Stimulated activated CD8-positive, alpha-beta memory T cell treated with anti-CD3 and anti-CD28 coated beads, Interleukin-4, amount 100 ng/mL, for 24 hours (primary cell): ENCODE measurements at regions not wholly inside any gene's neighbourhood (a gene's known extent, or its start where the extent isn't known, plus 50 kb on each side); places are given as distances from the start of the nearest gene placed in this dataset.
"Not testable (repeated sequence)": the region's sequence is repeated elsewhere in the genome, so short reads cannot be mapped to it uniquely, and the experiment has no call there.

Experiments used
- DNase-seq: peaks from one replicate; pipeline ENCODE4 v3.0.0-alpha.2; 2020; ENCODE audit warnings: low read depth

DNA sequence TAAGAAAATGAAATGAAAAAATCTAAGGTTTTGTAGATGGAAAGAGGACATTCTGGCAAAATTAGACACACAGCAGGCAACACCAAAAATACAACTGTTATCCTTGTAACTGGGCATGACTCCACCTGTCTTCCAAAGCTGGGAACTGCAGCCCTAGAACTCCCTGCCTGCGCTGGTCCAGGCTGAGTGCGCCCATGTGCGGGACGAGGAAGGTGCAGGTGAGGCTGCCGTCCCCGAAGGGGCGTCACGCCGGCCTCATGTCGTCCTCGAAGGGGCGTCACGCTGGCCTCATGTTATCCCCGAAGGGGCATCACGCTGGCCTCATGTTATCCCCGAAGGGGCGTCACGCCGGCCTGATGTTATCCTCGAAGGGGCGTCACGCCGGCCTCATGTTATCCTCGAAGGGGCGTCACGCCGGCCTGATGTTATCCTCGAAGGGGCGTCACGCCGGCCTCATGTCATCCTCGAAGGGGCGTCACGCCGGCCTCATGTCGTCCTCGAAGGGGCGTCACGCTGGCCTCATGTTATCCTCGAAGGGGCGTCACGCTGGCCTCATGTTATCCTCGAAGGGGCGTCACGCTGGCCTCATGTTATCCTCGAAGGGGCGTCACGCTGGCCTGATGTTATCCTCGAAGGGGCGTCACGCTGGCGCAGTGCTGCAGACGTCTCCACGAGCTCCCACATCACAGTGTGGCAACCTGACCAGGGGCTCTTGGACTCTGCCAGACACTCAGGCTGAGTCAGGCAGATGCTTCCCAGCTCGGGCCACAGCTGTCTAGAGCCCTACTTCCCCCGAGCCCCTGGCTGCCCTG is 100.3 kb upstream of the SALL3 start:
- not testable (repeated sequence) for DNase-seq

DNA sequence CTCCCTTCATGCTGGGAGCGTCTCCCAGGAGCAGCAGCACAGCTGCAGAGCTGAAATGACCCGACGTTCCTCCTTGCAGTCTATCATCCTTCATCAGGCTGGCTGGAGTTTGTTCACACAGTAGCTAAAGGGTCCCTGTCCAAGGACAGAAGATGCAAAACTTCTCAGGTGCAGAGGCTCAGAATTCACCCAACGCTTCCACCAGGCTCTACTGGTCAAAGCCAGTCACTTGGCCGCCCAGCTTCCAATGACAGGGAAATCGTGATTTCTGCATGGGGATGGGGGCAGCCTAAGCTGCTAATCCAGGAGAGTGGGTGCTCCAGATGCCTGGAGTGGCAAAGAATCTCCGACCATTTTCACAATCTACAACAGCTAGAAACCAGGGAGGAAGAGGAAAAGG is 97.0 kb upstream of the SALL3 start:
- no peak for DNase-seq

DNA sequence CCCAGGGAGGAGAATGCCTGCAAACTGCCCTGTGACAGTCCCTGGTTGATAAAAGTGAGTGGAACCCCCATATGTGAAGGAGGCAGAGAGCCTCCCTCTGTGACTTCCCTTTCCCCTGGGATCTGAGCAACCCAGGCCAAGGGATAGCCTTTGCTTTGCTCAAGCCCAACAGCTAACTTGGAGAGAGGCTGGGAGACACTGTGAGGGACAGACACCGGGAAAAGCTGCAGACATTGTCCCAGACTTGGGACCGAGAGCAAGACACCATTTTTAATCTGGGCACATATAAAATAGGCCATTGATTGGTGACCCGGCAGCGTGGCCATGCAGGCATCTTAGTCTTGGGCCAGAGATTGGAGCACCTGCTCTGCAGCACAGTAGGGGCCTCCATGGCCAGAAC is 96.1 kb upstream of the SALL3 start:
- DNase-seq: no peak

DNA sequence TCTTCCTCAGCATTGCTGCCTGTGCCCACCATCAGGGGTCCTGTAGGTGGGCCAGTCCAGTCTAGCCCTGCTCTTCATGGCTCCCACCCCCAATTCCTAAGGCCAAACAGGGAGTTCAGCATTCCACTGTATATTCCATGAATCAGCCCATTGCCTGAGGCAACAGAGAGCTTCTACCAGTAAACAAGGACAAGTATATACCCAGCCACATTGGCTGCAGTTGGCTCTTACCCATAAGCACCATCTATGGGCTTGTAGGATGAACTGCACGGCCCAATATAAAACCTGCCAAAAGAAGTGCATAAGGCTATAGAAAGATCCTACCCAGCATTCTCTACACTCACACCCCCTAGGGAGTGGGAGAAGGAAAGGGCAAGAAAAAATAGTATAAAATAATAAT is 95.1 kb upstream of the SALL3 start:
- no peak for DNase-seq

DNA sequence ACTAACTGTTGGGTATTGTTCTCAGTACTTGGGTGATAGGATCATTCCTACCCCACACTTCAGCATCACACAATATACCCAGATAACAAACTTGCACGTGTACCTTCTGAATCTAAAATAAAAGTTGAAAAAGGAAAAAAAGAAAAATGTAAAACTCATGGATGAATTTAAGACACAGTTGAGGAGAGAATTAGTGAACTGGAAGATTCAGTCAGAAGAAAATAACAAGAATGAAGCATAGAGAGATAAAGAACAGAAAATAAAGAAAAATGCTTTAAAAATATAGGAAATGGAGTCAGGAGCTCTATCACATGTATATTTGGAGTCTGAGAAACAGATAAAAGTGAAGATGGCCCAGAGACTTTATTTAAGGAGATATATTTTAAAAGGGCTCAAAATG is 90.4 kb upstream of the SALL3 start:
- DNase-seq: no peak

DNA sequence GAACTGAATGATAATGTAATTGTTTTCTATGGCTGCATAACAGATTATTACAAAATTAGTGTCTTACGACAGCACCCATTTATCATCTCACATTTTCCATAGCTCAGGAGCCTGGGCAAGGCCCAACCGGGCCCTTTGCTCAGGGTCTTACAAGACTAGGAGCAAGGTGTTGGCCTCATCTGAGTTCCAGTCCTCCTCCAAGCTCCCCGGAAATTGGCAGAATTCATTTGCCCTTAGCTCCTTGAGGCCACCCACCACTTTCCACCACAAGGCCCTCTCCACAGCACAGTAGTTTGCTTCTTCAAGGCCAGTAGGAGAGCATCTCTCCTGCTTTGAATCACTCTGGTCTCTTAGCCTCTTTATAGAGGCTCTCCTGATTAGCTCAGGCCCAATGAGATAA is 89.2 kb upstream of the SALL3 start:
- no peak for DNase-seq

DNA sequence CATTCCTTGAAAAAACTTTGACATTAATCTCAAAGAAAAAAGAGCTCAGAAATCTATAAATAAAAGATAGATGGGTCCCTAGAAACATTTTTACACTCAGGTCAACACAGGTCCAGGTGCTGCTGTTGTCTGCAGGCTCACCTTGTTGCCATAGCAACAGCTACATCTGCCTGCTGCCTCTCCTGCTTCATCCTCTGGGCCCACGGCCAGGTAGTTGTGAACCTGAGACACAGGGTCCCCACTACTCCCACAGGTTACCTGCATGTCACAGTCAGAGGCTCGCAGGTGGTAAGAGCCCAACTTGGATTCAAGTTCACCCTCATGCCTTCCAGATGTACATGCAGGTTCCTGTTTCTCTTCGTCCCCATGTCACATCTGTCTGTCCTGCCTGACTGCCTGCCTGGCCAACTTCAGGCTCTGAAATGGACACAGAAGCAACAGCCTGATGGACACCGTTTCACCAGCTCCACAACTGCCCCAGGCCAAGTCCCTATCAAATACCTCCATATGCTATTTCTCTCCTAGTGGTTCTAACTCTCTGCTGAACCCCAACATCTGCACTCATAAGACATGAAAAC is 88.3 kb upstream of the SALL3 start:
- DNase-seq: no peak

DNA sequence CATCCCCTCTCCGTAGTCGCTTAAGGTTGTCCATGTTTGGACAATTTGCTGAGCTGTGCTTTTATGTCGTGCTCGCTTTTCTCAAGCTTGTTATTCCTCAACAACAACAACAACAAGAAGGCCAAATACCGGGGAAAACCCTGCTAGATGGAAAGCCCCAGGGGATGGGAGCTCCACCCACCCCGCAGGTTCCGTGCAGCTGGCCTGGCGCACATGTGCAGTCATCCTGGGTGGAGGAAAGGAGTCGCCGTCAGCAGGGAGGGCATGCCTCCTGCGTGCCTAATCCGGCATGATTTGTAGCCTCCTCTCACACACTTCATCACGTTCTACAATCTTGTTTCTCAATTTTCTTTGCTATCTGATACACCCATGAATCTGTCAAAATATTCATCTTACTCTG is 87.4 kb upstream of the SALL3 start:
- DNase-seq: no peak

DNA sequence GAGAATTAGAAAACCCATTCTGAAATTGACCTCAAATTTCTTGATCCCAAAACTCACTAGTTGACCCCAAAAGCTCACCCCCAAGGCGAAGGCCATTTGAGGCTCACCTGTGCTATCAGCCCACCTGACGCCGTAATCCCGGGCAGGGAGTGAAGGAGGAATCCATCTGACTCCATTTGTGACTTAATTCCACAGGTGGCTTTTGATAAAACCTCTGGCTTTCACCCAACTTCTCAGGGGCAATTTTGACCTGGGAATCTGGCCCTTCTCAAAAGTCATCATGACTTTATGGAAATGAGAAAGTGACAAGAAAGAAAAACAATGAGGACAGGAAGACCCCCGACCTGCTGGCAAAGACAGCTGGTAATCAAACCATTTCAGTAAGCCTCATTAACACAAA is 86.9 kb upstream of the SALL3 start:
- no peak for DNase-seq

DNA sequence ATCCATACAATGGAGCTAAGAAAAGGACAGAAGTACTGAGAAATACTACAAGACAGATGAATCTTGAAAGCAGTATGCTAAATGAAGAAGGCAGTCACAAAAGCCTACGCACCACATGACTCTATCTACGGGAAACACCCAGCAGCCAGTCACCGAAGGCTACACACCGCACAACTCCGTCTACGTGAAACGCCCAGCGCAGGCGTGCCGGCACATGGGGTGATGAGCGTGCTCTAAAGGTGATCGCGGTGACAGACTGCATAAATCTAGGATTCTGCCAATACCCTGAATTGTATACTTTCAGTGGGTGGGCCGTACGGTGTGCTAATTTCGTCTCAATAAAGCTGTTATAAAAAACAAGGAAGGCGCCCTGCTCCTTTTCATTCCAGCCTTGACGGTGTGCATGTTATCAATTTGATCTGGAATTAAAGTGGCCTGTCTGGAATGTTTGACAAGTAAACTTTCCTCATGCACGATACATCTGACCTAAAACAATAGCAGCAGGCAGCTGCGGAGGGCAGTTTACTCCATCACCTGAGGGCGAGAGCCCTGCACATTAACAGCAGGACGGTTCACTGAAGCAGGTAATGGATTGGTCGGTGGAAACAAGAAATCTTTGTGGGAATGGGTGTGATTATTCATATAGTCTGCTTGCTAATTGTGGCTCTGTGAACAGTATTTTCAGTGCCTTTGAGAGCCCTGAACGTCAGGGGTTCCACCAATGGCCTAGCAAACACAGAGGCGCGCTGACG is 86.2 kb upstream of the SALL3 start:
- no peak for DNase-seq

DNA sequence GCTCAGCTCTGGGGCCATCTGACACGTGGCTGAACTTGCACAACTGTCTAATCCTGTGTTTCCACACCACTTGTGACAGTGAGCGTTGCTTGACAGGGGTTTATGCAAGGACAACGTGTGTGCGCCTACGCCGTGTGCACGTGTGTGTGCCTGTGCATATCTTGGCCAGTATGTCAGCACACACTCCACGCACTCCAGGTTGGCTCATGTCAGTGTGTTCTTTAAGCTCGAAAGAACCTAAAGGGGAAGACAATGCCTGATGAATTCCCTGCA is 85.6 kb upstream of the SALL3 start:
- DNase-seq: no peak

DNA sequence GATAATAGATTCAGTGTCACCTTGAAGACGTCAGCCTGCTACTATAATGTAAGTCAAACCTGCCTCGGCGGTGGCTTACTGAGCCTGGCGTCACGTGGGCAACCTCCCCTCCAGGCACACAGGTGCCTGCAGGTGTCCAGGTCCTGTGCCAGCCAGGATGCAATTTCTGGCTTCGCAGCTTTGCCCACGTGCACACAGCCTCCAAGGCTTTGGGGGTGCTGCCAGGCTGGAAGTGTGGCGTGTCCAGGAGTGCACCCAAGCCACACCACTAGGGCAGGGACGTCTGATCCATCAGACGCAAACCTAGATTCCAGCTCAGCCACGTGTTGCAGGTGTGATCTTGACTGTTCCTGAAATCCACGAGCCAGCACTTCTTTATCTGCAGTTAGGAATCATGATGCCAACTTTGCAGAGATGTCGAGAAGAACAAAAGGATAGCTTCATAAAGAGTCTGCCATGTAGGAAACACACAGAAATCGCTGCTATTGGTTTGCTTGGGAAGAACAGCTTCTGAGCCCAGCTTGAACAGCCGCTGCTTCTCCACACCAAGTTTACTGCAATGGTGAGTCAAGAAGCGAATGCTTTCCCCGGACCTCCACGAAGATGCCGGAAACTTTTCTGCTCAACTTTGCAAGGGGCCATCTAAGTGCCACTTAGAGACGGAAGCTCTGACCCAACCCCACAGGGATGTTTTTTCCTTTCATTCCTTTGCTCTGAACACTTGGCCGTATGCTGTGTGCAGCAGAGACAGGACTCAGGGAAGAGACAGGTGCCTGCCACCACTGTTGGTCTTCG is 84.2 kb upstream of the SALL3 start:
- DNase-seq: no peak

DNA sequence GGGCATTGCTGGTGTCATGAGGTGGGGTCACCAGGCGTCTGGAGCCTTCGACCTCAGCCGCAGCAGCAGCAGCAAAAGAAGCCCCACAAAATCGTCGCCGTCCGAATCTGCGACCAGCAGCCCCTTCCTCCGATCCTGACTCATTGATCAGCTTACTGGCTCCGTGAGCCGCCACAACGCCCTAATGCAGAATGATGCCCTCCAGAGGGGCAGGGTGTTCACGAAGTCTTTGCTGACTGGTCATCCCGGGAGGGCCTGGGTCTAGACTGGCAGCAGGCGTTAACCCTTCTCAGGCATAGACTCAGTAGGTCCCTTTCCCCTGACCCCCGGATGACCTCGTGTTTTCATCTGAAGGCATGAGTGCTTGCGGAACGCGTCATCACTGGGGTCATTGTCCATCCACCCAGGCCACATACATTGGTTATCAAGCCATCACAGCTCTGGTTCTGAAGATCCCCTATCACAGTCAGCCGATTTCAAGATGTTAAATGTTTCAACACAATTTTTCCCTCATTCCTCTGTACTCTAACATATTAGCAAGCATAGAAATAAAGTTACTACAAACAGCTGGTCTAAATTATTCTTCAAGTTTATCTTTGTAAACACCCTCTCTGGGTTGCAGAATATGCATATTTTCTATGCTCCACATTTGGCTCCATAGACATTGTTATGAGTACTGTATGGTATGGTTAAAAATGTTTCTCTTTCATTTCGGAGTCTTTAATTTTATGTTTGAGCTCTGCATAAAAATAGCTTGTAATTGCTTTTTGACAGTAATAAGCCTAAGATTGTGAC is 83.3 kb upstream of the SALL3 start:
- no peak for DNase-seq

DNA sequence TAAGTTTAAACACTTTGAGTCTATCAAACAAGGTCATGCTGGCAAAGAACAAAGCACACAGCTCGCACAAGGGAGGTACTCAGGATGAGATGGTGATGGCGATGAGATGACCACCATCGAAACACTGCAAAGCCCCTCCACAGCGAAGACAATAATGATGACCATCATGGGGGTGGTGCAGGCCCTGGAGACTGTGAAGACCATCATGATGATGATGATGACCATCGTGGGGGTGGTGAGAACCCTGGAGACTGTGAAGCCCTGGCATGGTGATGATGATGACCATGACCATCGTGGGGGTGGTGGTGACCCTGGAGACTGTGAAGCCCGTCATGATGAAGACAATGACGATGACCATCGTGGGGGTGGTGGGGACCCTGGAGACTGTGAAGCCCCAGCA is 81.6 kb upstream of the SALL3 start:
- no peak for DNase-seq

DNA sequence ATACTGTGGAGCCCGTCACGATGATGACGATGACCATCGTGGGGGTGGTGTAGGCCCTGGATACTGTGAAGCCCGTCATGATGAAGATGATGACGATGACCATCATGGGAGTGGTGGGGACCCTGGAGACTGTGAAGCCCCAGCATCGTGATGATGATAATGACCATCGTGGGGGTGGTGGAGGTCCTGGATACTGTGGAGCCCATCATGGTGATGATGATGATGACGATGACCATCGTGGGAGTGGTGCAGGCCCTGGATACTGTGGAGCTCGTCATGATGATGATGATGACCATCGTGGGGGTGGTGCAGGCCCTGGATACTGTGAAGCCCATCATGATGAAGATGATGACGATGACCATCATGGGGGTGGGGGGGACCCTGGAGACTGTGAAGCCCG is 81.0 kb upstream of the SALL3 start:
- DNase-seq: no peak

DNA sequence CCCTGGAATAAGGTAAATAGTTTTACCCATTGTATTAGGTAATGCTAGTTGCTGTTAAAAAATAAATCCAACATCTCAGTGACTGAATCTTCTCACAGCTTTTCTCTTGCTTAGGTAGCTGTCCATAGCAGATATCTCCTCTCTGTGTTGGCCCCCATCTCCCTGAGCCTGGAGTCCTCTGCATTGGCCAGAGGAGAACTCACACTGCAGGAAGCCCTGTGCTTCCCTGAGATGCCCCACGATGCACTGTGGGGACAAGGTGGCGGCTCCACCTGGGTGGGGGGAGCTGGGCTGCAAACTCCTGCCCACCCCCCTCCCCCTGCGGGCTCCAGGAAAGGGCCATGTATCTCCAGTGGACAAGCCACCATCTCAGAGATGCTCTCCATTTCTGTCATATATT is 80.4 kb upstream of the SALL3 start:
- no peak for DNase-seq

DNA sequence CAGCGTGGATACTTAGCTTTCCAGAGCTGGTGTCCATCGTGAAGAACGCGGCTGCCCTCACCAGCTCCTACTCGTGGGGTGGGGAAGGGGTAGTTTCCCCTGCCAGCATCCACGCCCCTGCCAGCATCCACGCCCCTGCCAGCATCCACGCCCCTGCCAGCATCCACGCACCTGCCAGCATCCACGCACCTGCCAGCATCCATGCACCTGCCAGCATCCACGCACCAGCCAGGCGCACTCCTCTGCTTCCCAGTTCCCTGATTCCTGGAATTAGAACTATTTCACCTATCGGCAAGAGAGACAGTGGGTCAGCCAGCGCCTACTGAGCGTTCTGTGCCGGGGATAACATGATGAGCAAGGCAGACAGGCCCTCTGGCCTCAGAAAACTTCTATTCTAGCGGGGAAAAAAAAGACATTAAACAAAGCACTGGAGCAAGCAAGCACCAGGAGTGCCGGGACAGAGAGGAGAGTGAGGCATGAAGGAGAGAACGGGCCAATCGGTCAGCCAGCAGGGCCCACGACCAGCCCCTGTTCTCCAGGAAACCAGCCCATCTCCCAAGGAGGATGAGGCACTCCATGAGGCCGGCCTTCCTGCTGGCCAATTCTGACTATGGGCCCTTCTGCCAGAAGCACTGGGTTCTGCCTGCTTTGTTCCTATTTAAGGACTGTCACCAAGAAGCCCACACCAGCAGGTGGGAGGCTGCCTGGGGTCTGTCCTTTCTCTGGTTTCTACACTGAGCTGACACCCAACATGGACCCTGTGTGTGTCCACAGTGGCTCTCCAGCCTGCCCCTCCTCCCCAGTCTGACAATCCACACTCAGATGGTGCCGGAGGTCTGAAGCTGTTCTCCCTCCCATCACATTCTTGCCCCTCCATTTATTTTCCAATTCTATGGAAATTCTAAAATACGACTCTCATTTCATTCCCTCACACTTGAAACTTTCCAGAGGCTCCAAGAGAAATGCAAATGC is 78.4 kb upstream of the SALL3 start:
- DNase-seq: no peak

DNA sequence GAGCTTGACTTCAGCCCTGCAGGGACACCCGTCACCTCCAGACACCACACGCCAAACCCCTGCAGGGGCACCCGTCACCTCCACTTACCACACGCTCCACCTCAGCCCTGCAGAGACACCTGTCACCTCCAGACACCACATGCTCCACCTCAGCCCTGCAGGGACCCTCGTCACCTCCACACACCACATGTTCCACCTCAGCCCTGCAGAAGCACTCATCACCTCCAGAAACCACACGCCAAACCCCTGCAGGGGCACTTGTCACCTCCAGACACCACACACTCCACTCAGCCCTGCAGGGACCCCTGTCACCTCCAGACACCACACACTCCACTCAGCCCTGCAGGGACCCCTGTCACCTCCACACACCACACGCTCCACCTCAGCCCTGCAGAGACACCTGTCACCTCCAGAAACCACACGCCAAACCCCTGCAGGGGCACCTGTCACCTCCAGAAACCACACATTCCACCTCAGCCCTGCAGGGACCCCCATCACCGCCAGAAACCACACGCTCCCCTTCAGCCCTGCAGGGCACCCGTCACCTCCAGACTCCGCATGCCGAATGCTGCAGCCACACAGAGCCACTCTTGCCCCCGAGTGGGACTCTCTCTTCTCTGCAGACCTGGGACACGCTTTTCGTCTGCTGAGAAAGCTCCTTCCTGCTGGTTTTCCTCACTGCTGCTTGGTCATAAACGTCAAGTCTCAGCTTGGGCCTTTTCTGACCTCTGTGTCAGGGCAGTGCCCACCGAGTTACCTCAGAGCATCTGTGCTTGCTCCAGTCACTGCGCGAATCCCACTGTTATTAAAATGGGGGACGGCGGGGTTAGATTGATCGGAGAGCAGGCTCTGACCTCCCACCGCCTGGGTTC is 77.5 kb upstream of the SALL3 start:
- DNase-seq: no peak

DNA sequence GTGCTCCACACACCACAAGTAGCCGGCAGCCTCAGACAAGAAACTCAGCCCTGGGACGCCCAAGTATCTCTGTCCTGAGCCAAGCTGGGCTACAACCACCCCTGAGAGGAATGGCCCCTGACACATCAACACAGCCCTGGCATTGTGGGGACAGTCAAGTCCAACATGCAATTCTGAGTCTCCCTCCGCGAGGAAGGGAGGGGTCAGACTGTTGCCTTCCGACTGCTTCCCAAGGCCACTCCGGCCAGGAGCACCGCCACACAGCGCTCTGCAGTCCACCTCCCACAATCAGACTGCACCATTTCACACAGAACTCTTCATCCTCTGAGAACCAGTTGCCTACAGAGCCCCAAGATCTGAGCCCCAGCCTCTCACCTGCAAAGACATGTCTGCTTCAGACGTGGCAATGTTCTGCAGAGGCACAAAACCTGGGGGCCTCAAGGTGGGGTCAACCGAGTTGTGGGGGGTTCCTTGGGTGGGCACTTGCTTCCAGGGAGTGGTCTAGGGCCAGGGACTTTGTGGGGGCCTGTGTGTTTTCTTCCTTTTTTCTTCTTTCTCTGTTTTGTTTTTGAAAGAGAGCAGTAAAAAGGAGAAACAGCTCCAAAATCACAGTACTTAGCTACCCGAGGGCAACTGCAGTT is 76.7 kb upstream of the SALL3 start:
- no peak for DNase-seq
